A673 (cell line): ENCODE measurements at regions not wholly inside any gene's neighbourhood (a gene's known extent, or its start where the extent isn't known, plus 50 kb on each side); places are given as distances from the start of the nearest gene placed in this dataset.

ENCODE experiments used
- CTCF ChIP-seq: fragments of 300-800, 200-600 bp; sonication (generic); conservative IDR thresholded peaks from 2 replicates; pipeline ENCODE4 v1.5.1; 2017; ENCODE audit warnings: low read depth, mild to moderate bottlenecking, antibody characterized with exemption, low read length, moderate library complexity, mixed read lengths
- EZH2 ChIP-seq: fragments of 200-600 bp; sonication (generic); IDR thresholded peaks from 2 replicates; pipeline ENCODE4 v1.6.1; 2017; ENCODE audit warnings: borderline replicate concordance, low read depth, mild to moderate bottlenecking, mixed read lengths, antibody characterized with exemption, low read length; ENCODE audit not compliant: poor library complexity, severe bottlenecking

GRCh38 chr3:191637611-191638010 lies 176.6 kb downstream of the PYDC2 start:
- TF ChIP-seq EZH2 = no peak
- TF ChIP-seq CTCF = no peak
